ENCODE measurements at regions not wholly inside any gene's neighbourhood (a gene's known extent, or its start where the extent isn't known, plus 50 kb on each side); places are given as distances from the start of the nearest gene placed in this dataset.

DNA sequence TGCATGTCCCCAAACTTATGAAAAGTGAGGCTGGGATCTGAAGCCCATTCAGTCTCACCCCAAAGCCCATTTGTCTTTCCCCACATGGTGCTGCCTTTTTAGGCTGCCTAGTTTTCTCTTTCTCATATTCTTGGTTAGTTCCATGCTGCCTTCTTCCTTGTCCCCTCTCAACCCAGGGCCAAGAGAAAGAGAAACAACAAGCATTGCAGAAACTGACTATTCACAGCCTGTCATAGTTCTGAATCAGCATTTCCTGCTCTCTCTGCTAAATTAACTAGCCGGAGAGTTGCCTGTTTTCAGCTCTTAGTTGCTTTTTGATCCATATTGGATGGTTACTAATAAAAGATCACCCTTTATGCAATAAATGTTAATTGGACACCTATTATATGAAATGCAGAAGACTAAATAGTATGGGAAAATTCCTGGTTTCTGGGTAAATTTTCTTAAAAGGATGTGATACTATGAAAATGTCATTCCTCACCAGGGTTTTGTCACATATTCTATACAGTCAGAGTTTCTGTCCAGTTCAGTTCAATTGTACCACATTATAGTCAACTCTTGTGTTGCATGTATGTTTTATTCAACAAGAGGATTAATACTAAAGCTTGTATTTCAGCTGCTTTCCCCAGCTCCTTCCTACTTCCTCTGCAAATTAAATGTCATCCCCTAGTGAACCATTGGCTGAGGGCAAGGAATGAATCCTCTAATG is 246.5 kb downstream of the GALR1 start:
- DNase-seq (ENCODE audit: low read depth): no peak
- H3K4me3 ChIP-seq (ENCODE audit: low read depth, low read length): no peak overlapping the region
- TF ChIP-seq, protein P1, sequence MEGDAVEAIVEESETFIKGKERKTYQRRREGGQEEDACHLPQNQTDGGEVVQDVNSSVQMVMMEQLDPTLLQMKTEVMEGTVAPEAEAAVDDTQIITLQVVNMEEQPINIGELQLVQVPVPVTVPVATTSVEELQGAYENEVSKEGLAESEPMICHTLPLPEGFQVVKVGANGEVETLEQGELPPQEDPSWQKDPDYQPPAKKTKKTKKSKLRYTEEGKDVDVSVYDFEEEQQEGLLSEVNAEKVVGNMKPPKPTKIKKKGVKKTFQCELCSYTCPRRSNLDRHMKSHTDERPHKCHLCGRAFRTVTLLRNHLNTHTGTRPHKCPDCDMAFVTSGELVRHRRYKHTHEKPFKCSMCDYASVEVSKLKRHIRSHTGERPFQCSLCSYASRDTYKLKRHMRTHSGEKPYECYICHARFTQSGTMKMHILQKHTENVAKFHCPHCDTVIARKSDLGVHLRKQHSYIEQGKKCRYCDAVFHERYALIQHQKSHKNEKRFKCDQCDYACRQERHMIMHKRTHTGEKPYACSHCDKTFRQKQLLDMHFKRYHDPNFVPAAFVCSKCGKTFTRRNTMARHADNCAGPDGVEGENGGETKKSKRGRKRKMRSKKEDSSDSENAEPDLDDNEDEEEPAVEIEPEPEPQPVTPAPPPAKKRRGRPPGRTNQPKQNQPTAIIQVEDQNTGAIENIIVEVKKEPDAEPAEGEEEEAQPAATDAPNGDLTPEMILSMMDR (IDR thresholded peaks at IDR 0.05; ENCODE audit: insufficient read depth, low read length): no peak

- TF ChIP-seq, protein P1 (IDR thresholded peaks at IDR 0.05; ENCODE audit: insufficient read depth, low read length): no peak
- no peak for DNase-seq (ENCODE audit: low read depth)
- no peak overlapping the region for H3K4me3 ChIP-seq (ENCODE audit: low read depth, low read length)
Observed at GRCh38 chr18:77501266-77501665, 251.6 kb downstream of the GALR1 start.

DNA sequence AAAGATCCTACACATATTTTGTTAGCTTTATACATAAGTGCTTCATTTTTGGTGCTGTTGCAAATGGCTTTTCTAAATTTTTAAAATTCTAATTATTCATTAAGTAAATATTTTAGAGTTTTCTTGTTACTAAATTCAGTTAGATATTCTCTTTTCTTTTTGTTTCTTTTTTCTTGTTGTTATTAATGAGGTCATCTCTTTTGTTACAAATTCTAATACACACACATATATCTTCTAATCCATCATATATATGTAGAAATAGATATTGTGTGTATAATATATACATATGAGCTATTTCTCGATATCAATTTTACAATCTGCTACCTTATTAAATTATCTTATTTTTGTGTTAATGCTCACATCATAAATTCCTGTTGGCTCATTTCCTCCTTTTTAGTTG is 255.9 kb downstream of the GALR1 start:
- no peak for DNase-seq (ENCODE audit: low read depth)
- TF ChIP-seq, protein P1 (IDR thresholded peaks at IDR 0.05; ENCODE audit: insufficient read depth, low read length): no peak
- no peak overlapping the region for H3K4me3 ChIP-seq (ENCODE audit: low read depth, low read length)

GRCh38 chr18:77512152-77512551 is 262.5 kb downstream of the GALR1 start:
- H3K4me3 ChIP-seq (ENCODE audit: low read depth, low read length): no peak overlapping the region
- no peak for DNase-seq (ENCODE audit: low read depth)
- TF ChIP-seq, protein P1 (IDR thresholded peaks at IDR 0.05; ENCODE audit: insufficient read depth, low read length): no peak

DNA sequence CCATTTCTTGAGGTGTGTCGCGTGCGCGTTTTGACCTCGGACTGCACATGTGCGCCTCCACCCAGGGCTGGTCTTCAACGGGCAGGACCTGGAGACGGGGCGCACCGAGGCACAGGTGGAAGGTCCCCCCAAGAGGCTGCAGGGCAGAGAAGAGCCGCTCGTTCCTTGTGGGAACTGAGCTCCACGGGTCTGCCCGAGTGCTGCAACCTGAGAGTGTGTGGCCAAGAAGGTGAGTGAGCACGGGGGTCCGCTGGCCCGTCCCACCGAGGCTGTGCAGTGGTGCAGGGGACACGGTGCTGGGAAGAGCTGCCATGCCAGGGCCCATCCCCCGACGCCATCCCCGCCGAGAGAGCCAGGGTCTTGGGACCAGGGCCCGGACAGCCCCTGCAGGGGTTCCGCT is 268.3 kb downstream of the GALR1 start:
- TF ChIP-seq, protein P1 (IDR thresholded peaks at IDR 0.05; ENCODE audit: insufficient read depth, low read length): no peak
- H3K4me3 ChIP-seq (ENCODE audit: low read depth, low read length): no peak overlapping the region
- no peak for DNase-seq (ENCODE audit: low read depth)

DNA sequence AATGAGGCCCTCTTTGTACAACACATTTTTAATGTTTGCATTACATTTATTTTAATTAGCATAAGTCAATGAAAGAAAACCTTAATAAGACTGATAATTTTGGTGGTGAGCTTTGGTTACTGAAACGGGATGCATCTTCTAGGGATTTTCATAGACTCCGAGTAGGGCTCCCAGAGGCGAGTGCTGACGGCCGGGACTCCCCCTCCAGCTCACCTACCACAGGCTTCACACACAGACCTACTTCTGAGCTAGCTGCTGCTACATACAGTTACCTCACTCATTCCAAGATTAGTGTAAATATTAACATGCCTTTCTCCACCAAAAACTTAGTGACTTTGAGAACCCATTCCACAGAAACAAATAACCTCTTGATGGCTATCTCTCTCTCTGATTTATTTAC is 271.1 kb downstream of the GALR1 start:
- TF ChIP-seq, protein P1 (IDR thresholded peaks at IDR 0.05; ENCODE audit: insufficient read depth, low read length): no peak
- no peak for DNase-seq (ENCODE audit: low read depth)

More for the DNA sequence above, 271.1 kb downstream of the GALR1 start:
- H3K4me3 ChIP-seq (ENCODE audit: low read depth, low read length): no peak overlapping the region

Data from fibroblast of the aortic adventitia (primary cell).